ENCODE measurements at regions not wholly inside any gene's neighbourhood (a gene's known extent, or its start where the extent isn't known, plus 50 kb on each side); places are given as distances from the start of the nearest gene placed in this dataset.
A peak's percentile ranks its signal among the peaks of the same experiment; 100 is the strongest.

GRCh38 chr1:149845416-149845815, 54.0 kb upstream of the BOLA1 start:
- peak overlapping the region in 1 of 4 donors; percentile 30 for H3K27ac ChIP-seq
- FAIRE-seq: no peak
- H3K36me3 ChIP-seq: no peaks in the 10 kb centered on the region
- H3K27me3 ChIP-seq: no peaks in the 10 kb centered on the region
- H3K4me1 ChIP-seq: peaks cover 20 to 31% (median 24%) of the 10 kb centered on the region in 3 donors
- no peak for ATAC-seq
- peak in 1 of 6 donors; percentile 2 for DNase-seq
- intact Hi-C loops (cut with DNase I): no loop called here
- no peak overlapping the region for H3K4me3 ChIP-seq
- TF ChIP-seq, protein P1, sequence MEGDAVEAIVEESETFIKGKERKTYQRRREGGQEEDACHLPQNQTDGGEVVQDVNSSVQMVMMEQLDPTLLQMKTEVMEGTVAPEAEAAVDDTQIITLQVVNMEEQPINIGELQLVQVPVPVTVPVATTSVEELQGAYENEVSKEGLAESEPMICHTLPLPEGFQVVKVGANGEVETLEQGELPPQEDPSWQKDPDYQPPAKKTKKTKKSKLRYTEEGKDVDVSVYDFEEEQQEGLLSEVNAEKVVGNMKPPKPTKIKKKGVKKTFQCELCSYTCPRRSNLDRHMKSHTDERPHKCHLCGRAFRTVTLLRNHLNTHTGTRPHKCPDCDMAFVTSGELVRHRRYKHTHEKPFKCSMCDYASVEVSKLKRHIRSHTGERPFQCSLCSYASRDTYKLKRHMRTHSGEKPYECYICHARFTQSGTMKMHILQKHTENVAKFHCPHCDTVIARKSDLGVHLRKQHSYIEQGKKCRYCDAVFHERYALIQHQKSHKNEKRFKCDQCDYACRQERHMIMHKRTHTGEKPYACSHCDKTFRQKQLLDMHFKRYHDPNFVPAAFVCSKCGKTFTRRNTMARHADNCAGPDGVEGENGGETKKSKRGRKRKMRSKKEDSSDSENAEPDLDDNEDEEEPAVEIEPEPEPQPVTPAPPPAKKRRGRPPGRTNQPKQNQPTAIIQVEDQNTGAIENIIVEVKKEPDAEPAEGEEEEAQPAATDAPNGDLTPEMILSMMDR (IDR thresholded peaks at IDR 0.05): no peak
- 53 to 63% methylated on average over 3 of the region's 3 CpGs for WGBS, 2 donors
- H3K9me3 ChIP-seq: no peaks in the 10 kb centered on the region

DNA sequence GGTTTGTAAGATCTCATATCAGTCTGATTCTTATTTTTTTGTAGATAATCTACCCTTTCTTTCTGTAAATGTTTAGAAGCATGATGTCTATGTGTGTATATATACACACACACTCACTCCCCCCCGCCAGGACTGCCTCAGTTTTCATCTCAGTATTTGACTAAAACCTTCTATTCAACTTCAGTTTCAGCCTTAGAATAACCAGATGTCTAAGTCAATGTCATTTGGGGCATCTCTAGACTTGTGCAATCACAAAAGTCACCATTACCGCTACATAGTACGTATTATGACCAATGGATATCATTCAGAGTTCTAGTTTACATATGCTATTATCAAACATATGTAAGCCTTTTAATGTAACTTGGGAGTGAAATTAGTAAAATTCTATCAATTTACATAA, 53.3 kb upstream of the BOLA1 start:
- H3K27ac ChIP-seq: no peak overlapping the region
- 93 to 97% methylated on average over 3 of the region's 3 CpGs for WGBS, 2 donors
- ATAC-seq (no peak), FAIRE-seq (no peak), DNase-seq (peak in 1 of 6 donors; percentile 4)
- no peaks in the 10 kb centered on the region for H3K27me3 ChIP-seq
- H3K4me1 ChIP-seq: peaks cover 20 to 31% (median 24%) of the 10 kb centered on the region in 3 donors
- TF ChIP-seq, protein P1 (IDR thresholded peaks at IDR 0.05): no peak
- no peaks in the 10 kb centered on the region for H3K9me3 ChIP-seq
- no peaks in the 10 kb centered on the region for H3K36me3 ChIP-seq
- intact Hi-C loops (cut with DNase I): no loop called here
- no peak overlapping the region for H3K4me3 ChIP-seq

- ATAC-seq: no peak
- 87 to 88% methylated on average over 3 of the region's 3 CpGs for WGBS, 2 donors
- no peak overlapping the region for H3K4me3 ChIP-seq
- TF ChIP-seq, protein P1 (IDR thresholded peaks at IDR 0.05): no peak
- peaks cover 20 to 31% (median 24%) of the 10 kb centered on the region in 3 donors for H3K4me1 ChIP-seq
- no peak for DNase-seq
- no peak for FAIRE-seq
- intact Hi-C loops (cut with DNase I): no loop called here
- H3K36me3 ChIP-seq: no peaks in the 10 kb centered on the region
- H3K9me3 ChIP-seq: no peaks in the 10 kb centered on the region
- no peak overlapping the region for H3K27ac ChIP-seq
- H3K27me3 ChIP-seq: no peaks in the 10 kb centered on the region
These were observed 52.5 kb upstream of the BOLA1 start for GRCh38 chr1:149846593-149847466.

DNA sequence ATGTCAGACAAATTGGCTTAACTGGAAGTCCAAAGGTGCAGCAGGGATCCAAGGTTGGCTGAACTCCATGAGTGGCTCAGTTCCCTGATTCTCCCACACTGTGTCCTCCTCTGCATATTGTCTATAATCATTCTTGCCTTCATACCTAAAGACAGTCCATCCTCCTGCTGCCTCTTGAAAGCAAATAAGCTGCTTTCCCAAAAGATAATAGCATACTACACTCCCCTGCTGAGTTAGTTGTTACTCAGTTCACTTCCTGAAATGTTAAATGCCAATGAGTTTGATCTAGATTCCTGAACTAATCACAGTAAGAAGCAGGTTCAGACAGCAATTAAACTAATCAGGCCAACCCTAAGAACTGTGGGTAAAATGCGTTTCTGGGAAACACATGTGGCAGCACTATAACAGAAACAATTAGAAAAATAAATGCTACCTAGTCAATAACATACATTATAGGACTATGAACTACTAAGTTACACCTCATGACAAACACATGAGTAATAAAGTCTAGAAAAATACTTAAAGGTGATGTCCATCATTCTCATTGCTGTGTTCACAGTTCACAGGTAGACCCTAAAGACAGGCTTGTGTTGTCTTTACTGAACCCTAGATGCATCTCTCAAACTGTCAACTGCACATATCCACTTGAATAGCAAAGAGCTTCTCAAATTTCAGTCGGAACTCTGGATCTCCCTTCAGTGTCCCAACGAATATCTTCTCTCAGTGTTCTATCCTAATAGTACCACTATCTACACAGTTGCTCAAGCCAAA, 50.8 kb upstream of the BOLA1 start:
- no peak for ATAC-seq
- WGBS, 2 donors: 20% methylated on average over 3 of the region's 3 CpGs
- intact Hi-C loops (cut with DNase I): no loop called here
- peak overlapping the region in 1 of 4 donors; percentile 8 for H3K4me3 ChIP-seq
- FAIRE-seq: no peak
- no peaks in the 10 kb centered on the region for H3K27me3 ChIP-seq
- H3K9me3 ChIP-seq: no peaks in the 10 kb centered on the region
- peaks cover 20 to 31% (median 24%) of the 10 kb centered on the region in 3 donors for H3K4me1 ChIP-seq
- H3K27ac ChIP-seq: peak overlapping the region in 1 of 4 donors; percentile 20
- peak in 1 of 6 donors; percentile 17 for DNase-seq
- TF ChIP-seq, protein P1 (IDR thresholded peaks at IDR 0.05): no peak
- no peaks in the 10 kb centered on the region for H3K36me3 ChIP-seq

All from pancreas (tissue), 10 donors.